NCI-H2029 treated with DMSO at 0.1 percent for 48 hours (cell line): ENCODE measurements at regions not wholly inside any gene's neighbourhood (a gene's known extent, or its start where the extent isn't known, plus 50 kb on each side); places are given as distances from the start of the nearest gene placed in this dataset.
A peak's percentile ranks its signal among the peaks of the same experiment; 100 is the strongest.

Source experiments
- DNase-seq: peaks from one replicate; lab custom pipeline; 2025; lab: John Stamatoyannopoulos, UW

GRCh38 chr5:60374409-60374808 lies 325.6 kb downstream of the DEPDC1B start:
- DNase-seq, result no peak

- no peak for DNase-seq
These were observed 327.2 kb downstream of the DEPDC1B start for GRCh38 chr5:60372786-60373185.

GRCh38 chr5:60371065-60371464 lies 328.9 kb downstream of the DEPDC1B start:
- no peak for DNase-seq

- no peak for DNase-seq
These were observed 329.5 kb downstream of the DEPDC1B start for GRCh38 chr5:60370508-60370907.

- no peak for DNase-seq
These were observed 330.6 kb downstream of the DEPDC1B start for GRCh38 chr5:60369391-60369790.

- DNase-seq, result no peak
These were observed 331.9 kb downstream of the DEPDC1B start for GRCh38 chr5:60368100-60368499.

GRCh38 chr5:60366489-60366888 lies 333.5 kb downstream of the DEPDC1B start:
- no peak for DNase-seq

GRCh38 chr5:60365001-60365400 lies 335.0 kb downstream of the DEPDC1B start:
- DNase-seq, result no peak

GRCh38 chr5:60362158-60362557 lies 337.8 kb downstream of the DEPDC1B start:
- no peak for DNase-seq

GRCh38 chr5:60360355-60360754 lies 339.6 kb downstream of the DEPDC1B start:
- no peak for DNase-seq

- DNase-seq, result no peak
These were observed 342.7 kb downstream of the DEPDC1B start for GRCh38 chr5:60357302-60357701.

- DNase-seq, result no peak
These were observed 343.2 kb downstream of the DEPDC1B start for GRCh38 chr5:60356745-60357144.

GRCh38 chr5:60355181-60355580 lies 344.8 kb downstream of the DEPDC1B start:
- no peak for DNase-seq

- no peak for DNase-seq
These were observed 345.7 kb downstream of the DEPDC1B start for GRCh38 chr5:60354311-60354710.

GRCh38 chr5:60352992-60353599 lies 346.9 kb downstream of the DEPDC1B start:
- DNase-seq, result peak; percentile 72

- peak; percentile 19 for DNase-seq
These were observed 349.2 kb downstream of the DEPDC1B start for GRCh38 chr5:60350794-60351193.

- DNase-seq, result no peak
These were observed 350.0 kb downstream of the DEPDC1B start for GRCh38 chr5:60349891-60350415.

GRCh38 chr5:60346393-60346792 lies 353.6 kb downstream of the DEPDC1B start:
- DNase-seq, result no peak

- no peak for DNase-seq
These were observed 356.9 kb downstream of the DEPDC1B start for GRCh38 chr5:60343102-60343501.

GRCh38 chr5:60340965-60341471 lies 358.9 kb downstream of the DEPDC1B start:
- DNase-seq, result no peak

GRCh38 chr5:60340326-60340725 lies 359.6 kb downstream of the DEPDC1B start:
- no peak for DNase-seq

GRCh38 chr5:60339691-60340201 lies 360.2 kb downstream of the DEPDC1B start:
- no peak for DNase-seq

GRCh38 chr5:60338846-60339245 lies 361.1 kb downstream of the DEPDC1B start:
- no peak for DNase-seq

- no peak for DNase-seq
These were observed 363.5 kb downstream of the DEPDC1B start for GRCh38 chr5:60336491-60336890.
